ENCODE measurements at regions not wholly inside any gene's neighbourhood (a gene's known extent, or its start where the extent isn't known, plus 50 kb on each side); places are given as distances from the start of the nearest gene placed in this dataset.
"Not testable (repeated sequence)": the region's sequence is repeated elsewhere in the genome, so short reads cannot be mapped to it uniquely, and the experiment has no call there.

DNA sequence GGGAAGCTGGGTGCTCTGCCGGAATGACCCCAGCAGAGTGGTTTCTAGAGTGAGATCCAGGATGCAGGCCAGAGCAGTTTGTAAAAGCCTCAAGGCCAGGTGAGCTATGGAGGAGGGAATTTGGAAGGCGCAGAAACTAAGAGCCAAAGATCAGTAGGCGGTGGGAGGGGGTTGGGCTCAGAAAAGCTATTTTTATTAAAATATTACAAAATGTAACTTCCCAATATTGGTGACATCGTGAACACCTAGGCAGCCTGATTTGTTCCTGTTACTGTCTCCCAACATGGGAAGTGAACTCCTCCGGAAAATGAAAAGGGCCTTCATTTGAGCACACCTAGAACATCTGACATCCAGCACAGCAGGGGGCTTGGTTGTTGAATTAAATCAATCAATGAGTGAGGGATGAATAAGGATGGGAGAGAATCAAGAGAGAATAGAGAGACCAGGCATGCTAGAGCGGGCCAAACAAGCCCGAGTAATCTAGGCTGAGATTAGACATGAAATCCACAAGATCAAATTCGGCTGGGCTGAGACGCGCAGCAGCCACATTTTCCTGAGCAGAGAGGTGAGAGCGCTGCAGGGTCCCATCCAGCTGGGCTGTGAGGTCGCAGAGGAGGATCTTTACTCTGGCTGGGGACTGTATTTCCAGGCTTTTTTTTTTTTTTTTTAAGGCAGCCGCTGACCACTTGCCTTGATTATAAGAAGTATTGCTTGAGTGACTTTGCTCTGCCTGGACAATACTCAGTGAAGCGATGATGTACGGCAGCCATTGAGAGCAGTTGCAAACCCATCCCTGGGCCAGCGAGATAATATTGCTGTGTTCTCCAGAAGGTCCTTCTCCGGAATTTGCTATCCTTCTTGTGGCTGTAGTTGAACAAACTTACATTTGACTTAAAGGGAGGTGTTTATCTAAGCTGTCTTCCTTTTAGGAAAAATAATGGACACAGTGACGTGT, 178.0 kb upstream of the KL start:
- H3K27ac ChIP-seq = no peak overlapping the region
- H3K27me3 ChIP-seq = no peaks in the 10 kb centered on the region
- no peak for DNase-seq (ENCODE audit: low read depth in 1 of 2, low spot score in 1 of 2)
- no peak overlapping the region for H3K4me3 ChIP-seq
- no peaks in the 10 kb centered on the region for H3K36me3 ChIP-seq
- no peaks in the 10 kb centered on the region for H3K9me3 ChIP-seq (ENCODE audit: low read depth)
- H3K4me1 ChIP-seq (ENCODE audit: low read depth) = no peaks in the 10 kb centered on the region
- no peak for TF ChIP-seq CTCF (IDR thresholded peaks at IDR 0.05; ENCODE audit: low read depth, low read length)

DNA sequence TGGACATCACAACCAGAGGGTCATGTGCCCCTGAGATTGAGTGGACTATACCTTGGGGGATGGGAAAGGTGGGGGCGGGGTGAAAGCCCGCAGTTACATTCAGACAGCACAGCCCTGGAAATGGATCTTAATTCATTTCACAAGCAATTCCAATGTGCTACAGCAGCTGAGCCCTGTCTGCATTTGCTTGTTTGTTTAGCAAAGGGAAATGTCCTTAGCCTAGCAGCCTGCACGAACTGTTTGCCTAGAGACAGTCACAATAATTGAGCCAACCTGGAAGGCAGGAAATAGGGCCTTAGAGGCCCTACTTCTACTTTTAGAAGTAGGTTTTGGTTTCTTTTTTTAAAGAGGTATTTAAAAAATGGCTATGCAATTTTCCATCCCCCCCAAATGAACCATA, 177.3 kb upstream of the KL start:
- no peak for TF ChIP-seq CTCF (IDR thresholded peaks at IDR 0.05; ENCODE audit: low read depth, low read length)
- Histone ChIP-seq H3K9me3 (ENCODE audit: low read depth) (no peaks in the 10 kb centered on the region), H3K36me3 (no peaks in the 10 kb centered on the region), H3K4me3 (no peak overlapping the region), H3K27ac (no peak overlapping the region), H3K27me3 (no peaks in the 10 kb centered on the region), H3K4me1 (ENCODE audit: low read depth) (no peaks in the 10 kb centered on the region)
- peak in 1 of 2 donors; percentile 33 for DNase-seq (ENCODE audit: low read depth in 1 of 2, low spot score in 1 of 2)

- H3K36me3 ChIP-seq = no peaks in the 10 kb centered on the region
- no peak for TF ChIP-seq CTCF (IDR thresholded peaks at IDR 0.05; ENCODE audit: low read depth, low read length)
- H3K9me3 ChIP-seq (ENCODE audit: low read depth) = no peaks in the 10 kb centered on the region
- H3K27ac ChIP-seq = no peak overlapping the region
- H3K4me1 ChIP-seq (ENCODE audit: low read depth) = no peaks in the 10 kb centered on the region
- DNase-seq (ENCODE audit: low read depth in 1 of 2, low spot score in 1 of 2) = no peak
- H3K27me3 ChIP-seq = no peaks in the 10 kb centered on the region
- no peak overlapping the region for H3K4me3 ChIP-seq
Observed at GRCh38 chr13:32840113-32840512, 176.1 kb upstream of the KL start.

- no peak for DNase-seq (ENCODE audit: low read depth in 1 of 2, low spot score in 1 of 2)
- H3K27ac ChIP-seq = no peak overlapping the region
- no peaks in the 10 kb centered on the region for H3K9me3 ChIP-seq (ENCODE audit: low read depth)
- H3K27me3 ChIP-seq = no peaks in the 10 kb centered on the region
- no peaks in the 10 kb centered on the region for H3K36me3 ChIP-seq
- H3K4me1 ChIP-seq (ENCODE audit: low read depth) = peaks cover under 1% of the 10 kb centered on the region
- no peak overlapping the region for H3K4me3 ChIP-seq
- no peak for TF ChIP-seq CTCF (IDR thresholded peaks at IDR 0.05; ENCODE audit: low read depth, low read length)
Observed at GRCh38 chr13:32840989-32841713, 175.1 kb upstream of the KL start.

DNA sequence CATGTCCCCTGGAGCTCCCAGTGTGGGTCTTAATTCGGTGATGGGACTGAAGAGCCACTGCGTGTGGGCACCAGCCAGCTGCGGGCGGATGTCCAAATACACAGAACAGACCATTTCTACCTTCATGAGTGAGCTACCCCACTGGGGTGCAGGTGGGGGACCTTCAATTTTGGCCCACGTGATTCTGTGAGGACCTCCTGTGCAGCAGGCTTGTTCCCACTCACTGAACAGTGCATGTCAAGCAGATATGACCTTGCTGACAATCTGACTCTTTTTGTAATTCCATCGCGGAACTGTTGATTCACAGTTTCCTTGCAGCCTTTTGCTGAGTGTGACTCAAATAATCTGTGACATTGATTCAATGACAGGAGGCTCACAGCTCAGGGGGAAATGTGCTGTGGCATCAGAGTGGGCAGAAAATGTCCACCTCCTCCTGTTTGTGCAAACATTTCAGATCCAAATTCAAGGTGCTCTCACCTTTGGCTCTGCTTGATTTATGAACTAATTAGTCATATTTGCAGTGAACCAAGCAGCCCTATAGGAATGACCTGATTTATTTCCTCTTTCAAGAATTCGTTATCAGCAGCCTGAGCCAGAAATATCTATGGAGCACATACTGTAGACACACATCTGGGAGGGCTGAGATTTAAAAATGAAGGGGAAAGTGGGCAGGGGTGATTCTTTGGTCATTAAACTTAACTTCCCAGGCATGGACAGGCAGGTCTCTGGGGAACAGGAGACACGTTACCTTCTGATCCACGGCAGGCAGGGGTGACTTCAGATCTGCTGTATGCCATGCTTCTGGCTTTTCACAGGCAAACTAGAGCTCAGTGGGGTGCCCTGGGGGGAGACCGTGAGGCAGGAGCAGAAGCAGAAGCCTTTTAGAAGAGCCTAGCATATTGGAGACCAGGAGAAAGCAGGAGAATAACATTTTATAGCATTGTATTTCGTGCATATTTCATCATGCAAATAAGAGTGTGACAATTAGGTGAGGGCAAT, 170.0 kb upstream of the KL start:
- Histone ChIP-seq H3K27me3 (no peaks in the 10 kb centered on the region), H3K36me3 (no peaks in the 10 kb centered on the region), H3K27ac (peak overlapping the region; percentile 48), H3K4me1 (ENCODE audit: low read depth) (peaks cover 25% of the 10 kb centered on the region), H3K4me3 (no peak overlapping the region), H3K9me3 (ENCODE audit: low read depth) (no peaks in the 10 kb centered on the region)
- TF ChIP-seq CTCF (IDR thresholded peaks at IDR 0.05; ENCODE audit: low read depth, low read length) = no peak
- DNase-seq (ENCODE audit: low read depth in 1 of 2, low spot score in 1 of 2) = no peak

DNA sequence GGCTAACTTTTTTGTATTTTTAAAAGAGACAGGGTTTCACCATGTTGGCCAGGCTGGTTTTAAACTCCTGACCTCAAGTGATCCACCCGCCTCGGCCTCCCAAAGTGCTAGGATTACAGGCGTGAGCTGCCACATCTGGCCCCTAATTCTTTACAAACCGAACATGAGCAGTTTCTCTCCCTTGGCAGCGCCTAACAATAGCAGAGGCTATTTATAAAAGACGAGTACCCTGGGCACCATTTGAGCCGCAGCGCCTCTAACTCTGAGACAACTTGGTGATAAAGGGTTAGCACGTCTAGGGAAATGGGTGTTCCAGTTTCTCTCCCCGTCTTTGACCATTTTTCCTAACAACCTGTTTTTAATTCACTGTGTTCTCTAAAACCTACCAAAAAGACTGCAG, 168.2 kb upstream of the KL start:
- H3K4me3 ChIP-seq; DNase-seq (ENCODE audit: low read depth in 1 of 2, low spot score in 1 of 2); H3K9me3 ChIP-seq (ENCODE audit: low read depth); H3K27me3 ChIP-seq; H3K36me3 ChIP-seq: not testable (repeated sequence)
- Histone ChIP-seq H3K4me1 (ENCODE audit: low read depth) (peaks cover 31% of the 10 kb centered on the region), H3K27ac (peak overlapping the region; percentile 45)

Measured in cardiac muscle cell (in vitro differentiated cells and primary cell).